ENCODE measurements at regions not wholly inside any gene's neighbourhood (a gene's known extent, or its start where the extent isn't known, plus 50 kb on each side); places are given as distances from the start of the nearest gene placed in this dataset.

GRCh38 chr2:38439863-38440262 is 62.8 kb upstream of the ATL2 start:
- Histone ChIP-seq H4K20me1 (no peaks in the 10 kb centered on the region), H3K9me3 (no peaks in the 10 kb centered on the region), H3K27me3 (no peaks in the 10 kb centered on the region), H3K4me1 (no peaks in the 10 kb centered on the region), H3K9ac (no peak overlapping the region), H3K27ac (no peak overlapping the region), H3K4me3 (no peak overlapping the region), H3K4me2 (no peak overlapping the region), H3K36me3 (no peaks in the 10 kb centered on the region)
- TF ChIP-seq Cebpa-rat (IDR thresholded peaks at IDR 0.05) = no peak

- H3K36me3 ChIP-seq = no peaks in the 10 kb centered on the region
- H4K20me1 ChIP-seq = no peaks in the 10 kb centered on the region
- H3K4me2 ChIP-seq = no peak overlapping the region
- no peaks in the 10 kb centered on the region for H3K4me1 ChIP-seq
- H3K27ac ChIP-seq = no peak overlapping the region
- no peaks in the 10 kb centered on the region for H3K27me3 ChIP-seq
- H3K9me3 ChIP-seq = no peaks in the 10 kb centered on the region
- H3K4me3 ChIP-seq = no peak overlapping the region
- H3K9ac ChIP-seq = no peak overlapping the region
- no peak for TF ChIP-seq Cebpa-rat (IDR thresholded peaks at IDR 0.05)
Measured at GRCh38 chr2:38438883-38439612, 62.0 kb upstream of the ATL2 start.

- Histone ChIP-seq H3K36me3 (no peaks in the 10 kb centered on the region), H3K9ac (no peak overlapping the region), H4K20me1 (no peaks in the 10 kb centered on the region), H3K27me3 (no peaks in the 10 kb centered on the region), H3K4me2 (no peak overlapping the region), H3K9me3 (no peaks in the 10 kb centered on the region), H3K4me1 (no peaks in the 10 kb centered on the region), H3K27ac (no peak overlapping the region), H3K4me3 (no peak overlapping the region)
- no peak for TF ChIP-seq Cebpa-rat (IDR thresholded peaks at IDR 0.05)
Measured at GRCh38 chr2:38438133-38438882, 61.2 kb upstream of the ATL2 start.

GRCh38 chr2:38436227-38436664 is 59.2 kb upstream of the ATL2 start:
- H3K27ac ChIP-seq = no peak overlapping the region
- TF ChIP-seq Cebpa-rat (IDR thresholded peaks at IDR 0.05) = no peak

GRCh38 chr2:38435775-38436174 is 58.7 kb upstream of the ATL2 start:
- no peaks in the 10 kb centered on the region for H3K9me3 ChIP-seq
- H4K20me1 ChIP-seq = no peaks in the 10 kb centered on the region
- no peak overlapping the region for H3K4me2 ChIP-seq
- no peak overlapping the region for H3K9ac ChIP-seq
- H3K4me1 ChIP-seq = no peaks in the 10 kb centered on the region
- no peaks in the 10 kb centered on the region for H3K27me3 ChIP-seq
- H3K36me3 ChIP-seq = no peaks in the 10 kb centered on the region
- no peak for TF ChIP-seq Cebpa-rat (IDR thresholded peaks at IDR 0.05)
- H3K4me3 ChIP-seq = no peak overlapping the region
- H3K27ac ChIP-seq = no peak overlapping the region

More at GRCh38 chr2:38436227-38436664, 59.2 kb upstream of the ATL2 start:
- Histone ChIP-seq H3K27me3 (no peaks in the 10 kb centered on the region), H3K4me3 (no peak overlapping the region), H4K20me1 (no peaks in the 10 kb centered on the region), H3K4me2 (no peak overlapping the region), H3K36me3 (no peaks in the 10 kb centered on the region), H3K9me3 (no peaks in the 10 kb centered on the region), H3K4me1 (no peaks in the 10 kb centered on the region), H3K9ac (no peak overlapping the region)

GRCh38 chr2:38434595-38434994 is 57.5 kb upstream of the ATL2 start:
- Histone ChIP-seq H3K4me1 (no peaks in the 10 kb centered on the region), H3K36me3 (no peaks in the 10 kb centered on the region), H3K9ac (no peak overlapping the region), H4K20me1 (no peaks in the 10 kb centered on the region), H3K27me3 (no peaks in the 10 kb centered on the region), H3K4me2 (no peak overlapping the region), H3K27ac (no peak overlapping the region), H3K9me3 (no peaks in the 10 kb centered on the region), H3K4me3 (no peak overlapping the region)
- TF ChIP-seq Cebpa-rat (IDR thresholded peaks at IDR 0.05) = no peak

- TF ChIP-seq Cebpa-rat (IDR thresholded peaks at IDR 0.05) = no peak
- Histone ChIP-seq H3K27ac (no peak overlapping the region), H4K20me1 (no peaks in the 10 kb centered on the region), H3K4me1 (no peaks in the 10 kb centered on the region), H3K27me3 (no peaks in the 10 kb centered on the region), H3K36me3 (no peaks in the 10 kb centered on the region), H3K4me3 (no peak overlapping the region), H3K9ac (no peak overlapping the region), H3K4me2 (no peak overlapping the region), H3K9me3 (no peaks in the 10 kb centered on the region)
Measured at GRCh38 chr2:38433607-38433975, 56.5 kb upstream of the ATL2 start.

GRCh38 chr2:38432820-38433606 is 55.9 kb upstream of the ATL2 start:
- no peak overlapping the region for H3K27ac ChIP-seq
- H3K9me3 ChIP-seq = no peaks in the 10 kb centered on the region
- no peak overlapping the region for H3K4me3 ChIP-seq
- no peaks in the 10 kb centered on the region for H3K36me3 ChIP-seq
- H3K9ac ChIP-seq = no peak overlapping the region
- no peaks in the 10 kb centered on the region for H4K20me1 ChIP-seq
- no peak for TF ChIP-seq Cebpa-rat (IDR thresholded peaks at IDR 0.05)
- H3K4me1 ChIP-seq = no peaks in the 10 kb centered on the region
- no peak overlapping the region for H3K4me2 ChIP-seq
- H3K27me3 ChIP-seq = no peaks in the 10 kb centered on the region

GRCh38 chr2:38430597-38431207 is 53.6 kb upstream of the ATL2 start:
- no peaks in the 10 kb centered on the region for H3K27me3 ChIP-seq
- H3K36me3 ChIP-seq = no peaks in the 10 kb centered on the region
- H3K9me3 ChIP-seq = no peaks in the 10 kb centered on the region
- H3K4me1 ChIP-seq = no peaks in the 10 kb centered on the region
- no peak overlapping the region for H3K27ac ChIP-seq
- H3K9ac ChIP-seq = no peak overlapping the region
- no peak for TF ChIP-seq Cebpa-rat (IDR thresholded peaks at IDR 0.05)
- H4K20me1 ChIP-seq = no peaks in the 10 kb centered on the region
- no peak overlapping the region for H3K4me2 ChIP-seq
- no peak overlapping the region for H3K4me3 ChIP-seq

Data from BLaER1 (cell line).